NB4 (cell line): ENCODE measurements at regions not wholly inside any gene's neighbourhood (a gene's known extent, or its start where the extent isn't known, plus 50 kb on each side); places are given as distances from the start of the nearest gene placed in this dataset.

ENCODE experiments used
- CTCF ChIP-seq: IDR thresholded peaks from one replicate; pipeline ENCODE4 v1.5.1; 2012; ENCODE audit warnings: low read depth, low read length
- MAX ChIP-seq: IDR thresholded peaks from 2 replicates; pipeline ENCODE4 v1.6.1; 2011; ENCODE audit warnings: low read depth, low read length
- POLR2A ChIP-seq: IDR thresholded peaks from 2 replicates; pipeline ENCODE4 v1.6.1; 2011; ENCODE audit warnings: mild to moderate bottlenecking; ENCODE audit not compliant: insufficient read length; ENCODE audit errors: extremely low read depth

DNA sequence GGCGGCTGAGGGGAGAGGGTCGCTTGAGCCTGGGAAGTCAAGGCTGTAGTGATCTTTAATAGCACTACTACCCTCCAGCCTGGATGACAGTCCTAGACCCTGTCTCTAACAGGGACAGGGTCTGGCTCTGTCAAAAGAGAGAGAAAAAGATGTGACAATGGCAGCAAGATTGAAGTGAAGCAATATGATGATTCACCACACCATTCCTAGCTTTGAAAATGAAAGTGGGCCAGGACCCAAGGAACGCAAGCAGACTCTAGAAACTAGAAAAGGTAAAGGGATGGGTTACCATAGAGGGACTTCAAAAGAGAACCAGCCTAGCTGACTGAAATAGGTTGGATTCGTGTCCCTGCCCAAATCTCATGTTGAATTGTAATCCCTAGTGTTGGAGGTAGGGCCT, 426.9 kb downstream of the HTR1B start:
- TF ChIP-seq CTCF (no peak), POLR2A (no peak), MAX (no peak)
